ENCODE measurements at regions not wholly inside any gene's neighbourhood (a gene's known extent, or its start where the extent isn't known, plus 50 kb on each side); places are given as distances from the start of the nearest gene placed in this dataset.

- TF ChIP-seq GATA2 (IDR thresholded peaks at IDR 0.05; ENCODE audit: low read depth, low read length) (no peak), GATA3 (IDR thresholded peaks at IDR 0.05; ENCODE audit: low read depth, low read length) (no peak)
Observed at GRCh38 chr10:94076325-94076841, 82.7 kb downstream of the PLCE1 start.

- TF ChIP-seq GATA2 (IDR thresholded peaks at IDR 0.05; ENCODE audit: low read depth, low read length), result no peak
- TF ChIP-seq GATA3 (IDR thresholded peaks at IDR 0.05; ENCODE audit: low read depth, low read length), result no peak
Observed at GRCh38 chr10:94077042-94077441, 83.3 kb downstream of the PLCE1 start.

GRCh38 chr10:94080108-94080507 lies 86.4 kb downstream of the PLCE1 start:
- TF ChIP-seq GATA3 (IDR thresholded peaks at IDR 0.05; ENCODE audit: low read depth, low read length) (no peak), GATA2 (IDR thresholded peaks at IDR 0.05; ENCODE audit: low read depth, low read length) (no peak)

- TF ChIP-seq GATA2 (IDR thresholded peaks at IDR 0.05; ENCODE audit: low read depth, low read length), result no peak
- TF ChIP-seq GATA3 (IDR thresholded peaks at IDR 0.05; ENCODE audit: low read depth, low read length), result no peak
Observed at GRCh38 chr10:94083662-94084265, 90.0 kb downstream of the PLCE1 start.

GRCh38 chr10:94084344-94084743 lies 90.6 kb downstream of the PLCE1 start:
- TF ChIP-seq GATA2 (IDR thresholded peaks at IDR 0.05; ENCODE audit: low read depth, low read length) (no peak), GATA3 (IDR thresholded peaks at IDR 0.05; ENCODE audit: low read depth, low read length) (no peak)

- TF ChIP-seq GATA3 (IDR thresholded peaks at IDR 0.05; ENCODE audit: low read depth, low read length), result no peak
- TF ChIP-seq GATA2 (IDR thresholded peaks at IDR 0.05; ENCODE audit: low read depth, low read length), result no peak
Observed at GRCh38 chr10:94085288-94085687, 91.6 kb downstream of the PLCE1 start.

- no peak for TF ChIP-seq GATA3 (IDR thresholded peaks at IDR 0.05; ENCODE audit: low read depth, low read length)
- TF ChIP-seq GATA2 (IDR thresholded peaks at IDR 0.05; ENCODE audit: low read depth, low read length), result no peak
Observed at GRCh38 chr10:94085766-94086437, 92.2 kb downstream of the PLCE1 start.

GRCh38 chr10:94088926-94089381 lies 95.2 kb downstream of the PLCE1 start:
- no peak for TF ChIP-seq GATA3 (IDR thresholded peaks at IDR 0.05; ENCODE audit: low read depth, low read length)
- TF ChIP-seq GATA2 (IDR thresholded peaks at IDR 0.05; ENCODE audit: low read depth, low read length), result no peak

GRCh38 chr10:94091649-94092048 lies 97.9 kb downstream of the PLCE1 start:
- no peak for TF ChIP-seq GATA2 (IDR thresholded peaks at IDR 0.05; ENCODE audit: low read depth, low read length)

- TF ChIP-seq GATA2 (IDR thresholded peaks at IDR 0.05; ENCODE audit: low read depth, low read length) (no peak), GATA3 (IDR thresholded peaks at IDR 0.05; ENCODE audit: low read depth, low read length) (no peak)
Observed at GRCh38 chr10:94092848-94093247, 99.1 kb downstream of the PLCE1 start.

GRCh38 chr10:94093286-94093905 lies 99.7 kb downstream of the PLCE1 start:
- TF ChIP-seq GATA2 (IDR thresholded peaks at IDR 0.05; ENCODE audit: low read depth, low read length) (no peak), GATA3 (IDR thresholded peaks at IDR 0.05; ENCODE audit: low read depth, low read length) (no peak)

GRCh38 chr10:94094540-94094939 lies 100.8 kb downstream of the PLCE1 start:
- no peak for TF ChIP-seq GATA2 (IDR thresholded peaks at IDR 0.05; ENCODE audit: low read depth, low read length)
- no peak for TF ChIP-seq GATA3 (IDR thresholded peaks at IDR 0.05; ENCODE audit: low read depth, low read length)

- TF ChIP-seq GATA2 (IDR thresholded peaks at IDR 0.05; ENCODE audit: low read depth, low read length), result no peak
- no peak for TF ChIP-seq GATA3 (IDR thresholded peaks at IDR 0.05; ENCODE audit: low read depth, low read length)
Observed at GRCh38 chr10:94097656-94098055, 103.9 kb downstream of the PLCE1 start.

GRCh38 chr10:94098896-94099295 lies 105.2 kb downstream of the PLCE1 start:
- no peak for TF ChIP-seq GATA3 (IDR thresholded peaks at IDR 0.05; ENCODE audit: low read depth, low read length)
- TF ChIP-seq GATA2 (IDR thresholded peaks at IDR 0.05; ENCODE audit: low read depth, low read length), result no peak

- TF ChIP-seq GATA2 (IDR thresholded peaks at IDR 0.05; ENCODE audit: low read depth, low read length) (no peak), GATA3 (IDR thresholded peaks at IDR 0.05; ENCODE audit: low read depth, low read length) (no peak)
Observed at GRCh38 chr10:94101894-94102293, 108.2 kb downstream of the PLCE1 start.

All from SH-SY5Y (cell line).